Colonic mucosa (tissue), 4 donors: ENCODE measurements at regions not wholly inside any gene's neighbourhood (a gene's known extent, or its start where the extent isn't known, plus 50 kb on each side); places are given as distances from the start of the nearest gene placed in this dataset.

Experiments
- DNase-seq: peaks from one replicate; pipeline ENCODE4 v3.0.0-alpha.2; 2020
- H3K27ac ChIP-seq: fragments of 200-600 bp; one replicate; pipeline ENCODE4 v1.8.0; 2021
- H3K27me3 ChIP-seq: fragments of 200-600 bp; one replicate; pipeline ENCODE4 v1.8.0; 2021
- H3K36me3 ChIP-seq: fragments of 200-600 bp; one replicate; pipeline ENCODE4 v1.8.0; 2021
- H3K4me1 ChIP-seq: fragments of 200-600 bp; one replicate; pipeline ENCODE4 v1.8.0; 2021; ENCODE audit warnings: mild to moderate bottlenecking
- H3K4me3 ChIP-seq: fragments of 200-600 bp; one replicate; pipeline ENCODE4 v1.8.0; 2021
- H3K9ac ChIP-seq, 2 donors: one replicate each; pipeline ENCODE4 v1.7.0; 2013; ENCODE audit warnings: control low read depth in 2 of 2, low read depth in 2 of 2, low read length in 2 of 2
- H3K9me3 ChIP-seq: fragments of 200-600 bp; one replicate; pipeline ENCODE4 v1.8.0; 2021
- intact Hi-C: fragments of 100-400 bp; cut with DNase I; formaldehyde crosslinking; loops from one replicate; pipeline ENCODE4 v1.14.1; 2022
- TF ChIP-seq, protein P1 (sequence below): fragments of 200-600 bp; IDR thresholded peaks from one replicate; pipeline ENCODE4 v1.8.0; 2022; ENCODE audit warnings: antibody characterized with exemption, mild to moderate bottlenecking
- donor health status: healthy.
- donor health status: DM: no; HTN: no; CAD: no.
- donor health status: DM: no; HTN: no; CAD: no.

GRCh38 chr6:44041461-44042260 lies 85.6 kb downstream of the MRPL14 start:
- Histone ChIP-seq H3K36me3 (no peaks in the 10 kb centered on the region), H3K27me3 (no peaks in the 10 kb centered on the region), H3K9me3 (no peaks in the 10 kb centered on the region), H3K9ac (peak overlapping the region in 1 of 2 donors; percentile 9), H3K4me3 (no peak overlapping the region), H3K4me1 (no peaks in the 10 kb centered on the region), H3K27ac (peak overlapping the region; percentile 36)
- TF ChIP-seq, protein P1, sequence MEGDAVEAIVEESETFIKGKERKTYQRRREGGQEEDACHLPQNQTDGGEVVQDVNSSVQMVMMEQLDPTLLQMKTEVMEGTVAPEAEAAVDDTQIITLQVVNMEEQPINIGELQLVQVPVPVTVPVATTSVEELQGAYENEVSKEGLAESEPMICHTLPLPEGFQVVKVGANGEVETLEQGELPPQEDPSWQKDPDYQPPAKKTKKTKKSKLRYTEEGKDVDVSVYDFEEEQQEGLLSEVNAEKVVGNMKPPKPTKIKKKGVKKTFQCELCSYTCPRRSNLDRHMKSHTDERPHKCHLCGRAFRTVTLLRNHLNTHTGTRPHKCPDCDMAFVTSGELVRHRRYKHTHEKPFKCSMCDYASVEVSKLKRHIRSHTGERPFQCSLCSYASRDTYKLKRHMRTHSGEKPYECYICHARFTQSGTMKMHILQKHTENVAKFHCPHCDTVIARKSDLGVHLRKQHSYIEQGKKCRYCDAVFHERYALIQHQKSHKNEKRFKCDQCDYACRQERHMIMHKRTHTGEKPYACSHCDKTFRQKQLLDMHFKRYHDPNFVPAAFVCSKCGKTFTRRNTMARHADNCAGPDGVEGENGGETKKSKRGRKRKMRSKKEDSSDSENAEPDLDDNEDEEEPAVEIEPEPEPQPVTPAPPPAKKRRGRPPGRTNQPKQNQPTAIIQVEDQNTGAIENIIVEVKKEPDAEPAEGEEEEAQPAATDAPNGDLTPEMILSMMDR, result no peak
- intact Hi-C loops, result no loop called here
- no peak for DNase-seq

DNA sequence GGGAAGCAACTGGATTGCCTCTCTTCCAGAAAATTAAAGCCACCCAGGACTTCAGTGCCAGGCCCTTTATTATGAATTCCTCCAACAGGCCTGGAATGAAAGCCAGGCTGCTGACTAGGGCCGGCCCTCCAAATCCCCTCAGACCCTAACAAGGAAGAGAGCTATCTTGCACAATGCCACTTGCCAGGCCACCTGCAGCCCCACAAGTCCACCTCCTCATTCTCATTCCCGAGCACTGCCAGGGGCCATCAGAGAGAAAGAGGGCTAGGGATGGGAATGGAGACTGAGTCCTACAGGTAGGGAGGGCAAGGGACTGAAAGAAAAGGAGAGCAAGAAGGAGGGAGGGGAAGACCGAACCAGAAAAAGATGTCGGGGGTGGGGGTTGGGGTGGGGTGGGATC lies 86.5 kb downstream of the MRPL14 start:
- H3K9ac ChIP-seq, result no peak overlapping the region
- no peaks in the 10 kb centered on the region for H3K9me3 ChIP-seq
- no peaks in the 10 kb centered on the region for H3K27me3 ChIP-seq
- H3K36me3 ChIP-seq, result no peaks in the 10 kb centered on the region
- DNase-seq, result no peak
- no peak overlapping the region for H3K4me3 ChIP-seq
- intact Hi-C loops, result no loop called here
- H3K4me1 ChIP-seq, result no peaks in the 10 kb centered on the region
- no peak overlapping the region for H3K27ac ChIP-seq
- TF ChIP-seq, protein P1, result no peak

GRCh38 chr6:44039839-44040350 lies 87.4 kb downstream of the MRPL14 start:
- Histone ChIP-seq H3K27me3 (no peaks in the 10 kb centered on the region), H3K9ac (no peak overlapping the region), H3K36me3 (no peaks in the 10 kb centered on the region), H3K4me1 (no peaks in the 10 kb centered on the region), H3K27ac (no peak overlapping the region), H3K4me3 (no peak overlapping the region), H3K9me3 (no peaks in the 10 kb centered on the region)
- DNase-seq, result no peak
- intact Hi-C loops, result no loop called here
- TF ChIP-seq, protein P1, result no peak

DNA sequence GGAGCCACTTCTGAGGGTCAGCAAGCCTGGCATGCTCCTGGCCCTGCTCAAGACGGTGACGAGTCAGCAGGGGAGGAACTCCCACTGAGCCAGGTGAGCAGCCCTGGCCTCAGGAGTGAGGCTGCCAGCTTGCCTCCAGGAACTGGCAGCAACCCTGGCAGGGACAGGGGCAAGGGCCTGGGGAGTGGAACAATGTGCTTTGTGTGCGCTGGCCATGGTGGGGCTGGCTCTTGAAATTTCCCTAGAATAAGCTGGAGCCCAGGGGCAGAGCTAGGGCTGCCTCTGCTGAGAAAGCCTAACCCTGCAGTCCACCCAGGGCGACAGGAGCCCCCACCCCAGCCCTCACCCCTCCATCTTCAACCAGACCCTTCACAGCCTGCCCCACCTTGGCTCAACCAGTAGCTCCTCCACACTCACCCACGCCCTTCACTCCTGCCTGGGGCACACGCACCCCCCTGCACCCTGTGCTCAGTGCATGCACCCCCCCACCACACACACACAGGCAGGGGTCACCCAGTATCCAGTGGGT lies 88.0 kb downstream of the MRPL14 start:
- Histone ChIP-seq H3K4me1 (no peaks in the 10 kb centered on the region), H3K36me3 (no peaks in the 10 kb centered on the region), H3K27ac (no peak overlapping the region), H3K9me3 (no peaks in the 10 kb centered on the region), H3K4me3 (no peak overlapping the region), H3K27me3 (no peaks in the 10 kb centered on the region), H3K9ac (no peak overlapping the region)
- TF ChIP-seq, protein P1, result no peak
- intact Hi-C loops, result no loop called here
- no peak for DNase-seq

DNA sequence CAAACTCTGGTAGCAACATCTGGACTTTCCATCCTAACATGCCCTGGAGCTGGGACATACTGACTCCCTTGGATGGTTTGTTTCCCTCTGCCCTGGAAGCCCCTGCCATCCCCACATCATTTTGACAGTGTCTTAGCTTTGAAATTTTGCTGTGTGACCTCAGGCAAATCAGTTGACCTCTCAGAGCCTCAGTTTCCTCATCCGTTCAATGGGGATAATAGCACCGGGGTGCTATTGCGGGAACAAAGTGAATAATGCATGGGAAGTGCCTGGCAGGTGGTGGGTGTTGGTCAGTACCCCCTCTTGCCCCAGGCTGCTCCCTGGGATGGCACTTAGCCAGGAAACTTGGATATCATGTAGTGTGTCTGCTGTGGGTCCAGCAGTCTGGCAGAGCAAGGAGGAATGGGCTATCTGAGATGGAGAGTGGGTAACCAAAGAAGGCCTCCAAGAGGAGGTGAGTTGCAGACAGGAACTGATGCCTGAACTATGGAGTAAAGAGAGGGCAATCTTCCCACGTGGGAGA lies 88.6 kb downstream of the MRPL14 start:
- TF ChIP-seq, protein P1, result no peak
- DNase-seq, result no peak
- H3K4me3 ChIP-seq, result no peak overlapping the region
- no peak overlapping the region for H3K9ac ChIP-seq
- H3K27me3 ChIP-seq, result no peaks in the 10 kb centered on the region
- H3K36me3 ChIP-seq, result no peaks in the 10 kb centered on the region
- no peak overlapping the region for H3K27ac ChIP-seq
- intact Hi-C loops, result no loop called here
- no peaks in the 10 kb centered on the region for H3K9me3 ChIP-seq
- H3K4me1 ChIP-seq, result no peaks in the 10 kb centered on the region
